ENCODE measurements at regions not wholly inside any gene's neighbourhood (a gene's known extent, or its start where the extent isn't known, plus 50 kb on each side); places are given as distances from the start of the nearest gene placed in this dataset.

- no peak for TF ChIP-seq CTCF (IDR thresholded peaks at IDR 0.05)
- TF ChIP-seq EZH2 (IDR thresholded peaks at IDR 0.05), result no peak
Measured at GRCh38 chr12:38201461-38202276, 114.9 kb upstream of the ALG10B start.
